ENCODE measurements at regions not wholly inside any gene's neighbourhood (a gene's known extent, or its start where the extent isn't known, plus 50 kb on each side); places are given as distances from the start of the nearest gene placed in this dataset.

GRCh38 chr7:18315241-18315640 is 180.3 kb upstream of the HDAC9 start:
- no peak for DNase-seq (ENCODE audit: low spot score)

- DNase-seq (ENCODE audit: low spot score), result no peak
Measured at GRCh38 chr7:18317941-18318340, 177.6 kb upstream of the HDAC9 start.

DNA sequence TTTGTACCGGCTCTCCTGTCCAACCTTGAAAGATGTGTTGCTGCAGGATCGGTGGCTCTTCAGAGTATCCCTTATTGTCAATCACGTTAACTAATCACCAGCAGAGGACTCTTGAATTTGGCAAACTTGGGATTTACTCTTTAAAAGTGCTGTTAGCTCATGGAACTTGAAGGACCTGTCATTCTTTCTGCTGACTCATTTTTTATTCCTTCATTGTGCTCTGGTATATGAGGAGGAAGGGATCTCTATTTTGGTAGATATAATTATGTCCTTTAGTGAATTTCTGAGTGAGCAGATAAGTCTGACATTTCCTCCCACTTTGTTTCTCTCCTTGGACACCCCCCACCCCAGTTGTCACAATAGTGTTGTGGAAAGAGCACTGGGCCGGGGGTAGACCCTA is 175.1 kb upstream of the HDAC9 start:
- DNase-seq (ENCODE audit: low spot score), result no peak

- DNase-seq (ENCODE audit: low spot score), result peak; percentile 14
Measured at GRCh38 chr7:18320971-18321567, 174.5 kb upstream of the HDAC9 start.

DNA sequence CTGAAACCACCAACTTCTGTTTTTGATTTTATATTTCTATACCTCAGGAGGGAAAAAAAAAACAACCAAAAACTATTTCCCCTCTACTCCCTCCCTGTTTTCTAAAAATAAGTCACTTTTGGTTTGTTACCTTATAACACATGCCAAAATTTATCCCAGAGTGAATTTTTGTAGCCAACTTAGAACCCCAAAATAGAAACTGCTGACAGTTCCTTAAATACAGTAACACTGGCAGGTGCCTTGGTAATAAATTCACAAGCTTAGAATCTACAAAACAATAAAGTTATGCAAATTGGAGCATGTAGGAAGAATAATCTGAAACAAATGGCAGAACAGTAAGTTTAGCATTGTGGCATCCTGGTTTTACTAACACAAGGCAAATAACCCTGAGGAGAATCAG is 165.0 kb upstream of the HDAC9 start:
- no peak for DNase-seq (ENCODE audit: low spot score)

DNA sequence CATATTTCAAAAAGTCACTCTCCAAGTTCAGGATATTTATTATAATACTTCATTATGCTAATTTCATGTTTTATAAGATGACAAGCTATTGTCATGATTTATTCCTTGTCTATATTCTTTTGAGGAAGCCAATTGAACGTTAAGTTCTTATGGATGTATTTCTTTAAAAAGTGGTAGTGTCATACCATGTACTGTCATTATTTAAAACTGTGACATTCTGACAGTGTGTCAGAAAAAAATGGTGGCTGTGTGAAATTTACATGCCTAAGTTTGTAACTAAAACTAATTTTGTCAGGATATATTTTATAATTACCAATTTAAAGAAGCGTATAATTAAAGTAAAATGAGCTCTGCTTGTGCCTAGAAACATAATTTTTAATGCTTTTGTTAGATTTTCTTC is 158.9 kb upstream of the HDAC9 start:
- DNase-seq (ENCODE audit: low spot score), result no peak

DNA sequence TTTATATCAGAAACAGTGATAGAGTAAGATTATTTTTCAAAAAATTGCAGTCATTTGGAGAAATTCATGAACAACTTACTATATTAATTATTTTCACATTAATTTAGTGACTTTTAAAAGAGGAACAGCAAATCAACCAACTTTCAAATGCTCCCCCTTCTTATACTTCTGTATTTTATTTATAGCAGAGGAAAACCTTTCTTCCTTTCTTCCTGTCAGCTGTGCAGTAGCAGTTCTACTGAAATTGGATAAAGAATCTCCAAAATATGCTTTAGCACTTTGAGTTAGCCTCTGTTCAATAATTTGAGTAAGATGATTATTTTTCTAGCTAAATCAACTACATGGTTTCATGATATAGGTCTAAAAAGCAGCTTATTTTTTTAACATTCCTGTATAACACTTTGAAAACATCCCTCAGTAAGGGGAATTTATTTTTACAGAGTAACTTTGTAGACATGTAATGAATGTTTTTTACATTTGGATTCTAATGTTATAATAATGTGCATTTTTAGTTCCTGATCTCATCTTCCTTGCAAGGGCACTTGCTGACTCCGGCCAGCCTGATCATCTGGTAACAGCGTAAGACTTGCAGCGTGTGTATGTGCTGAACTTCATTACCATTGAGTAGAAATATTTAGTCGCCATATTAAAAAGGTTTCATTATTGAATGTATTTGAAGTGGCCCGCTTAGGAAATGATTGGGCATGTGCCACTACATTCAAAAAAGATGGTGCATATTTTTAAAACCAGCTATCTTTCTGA is 158.3 kb upstream of the HDAC9 start:
- DNase-seq (ENCODE audit: low spot score), result no peak

- DNase-seq (ENCODE audit: low spot score), result no peak
Measured at GRCh38 chr7:18338910-18339523, 156.5 kb upstream of the HDAC9 start.

GRCh38 chr7:18341756-18342155 is 153.8 kb upstream of the HDAC9 start:
- no peak for DNase-seq (ENCODE audit: low spot score)

GRCh38 chr7:18343047-18343446 is 152.5 kb upstream of the HDAC9 start:
- no peak for DNase-seq (ENCODE audit: low spot score)

GRCh38 chr7:18344536-18344935 is 151.0 kb upstream of the HDAC9 start:
- no peak for DNase-seq (ENCODE audit: low spot score)

DNA sequence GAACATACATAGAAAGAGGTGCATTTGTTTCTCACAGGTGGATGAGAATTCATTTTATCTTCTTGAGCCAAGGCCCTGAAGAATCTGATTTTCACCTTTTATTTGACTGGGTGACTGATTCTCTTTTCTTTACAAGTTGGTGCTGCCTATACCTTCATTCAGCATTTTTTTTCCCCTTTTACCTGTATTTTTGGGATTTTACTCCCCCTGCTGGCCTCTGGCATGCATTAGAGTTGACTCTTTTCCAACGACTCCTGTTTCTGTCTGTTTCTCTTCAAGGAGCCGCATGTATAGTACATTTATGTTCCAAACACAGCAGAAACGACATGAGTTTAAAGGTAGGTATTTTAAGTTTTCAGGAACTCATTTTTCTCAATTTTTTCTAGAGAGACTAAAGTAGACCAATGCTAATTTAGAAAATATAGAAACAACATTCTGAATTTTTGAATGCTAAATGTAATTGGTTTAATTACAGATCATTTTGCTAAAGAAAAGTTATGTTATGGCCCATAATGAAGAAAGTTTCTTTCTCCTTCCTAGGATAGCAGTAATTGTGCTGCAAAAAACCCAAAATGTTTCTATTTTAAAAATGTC is 149.8 kb upstream of the HDAC9 start:
- peak; percentile 5 for DNase-seq (ENCODE audit: low spot score)

GRCh38 chr7:18347170-18347569 is 148.4 kb upstream of the HDAC9 start:
- DNase-seq (ENCODE audit: low spot score), result no peak

DNA sequence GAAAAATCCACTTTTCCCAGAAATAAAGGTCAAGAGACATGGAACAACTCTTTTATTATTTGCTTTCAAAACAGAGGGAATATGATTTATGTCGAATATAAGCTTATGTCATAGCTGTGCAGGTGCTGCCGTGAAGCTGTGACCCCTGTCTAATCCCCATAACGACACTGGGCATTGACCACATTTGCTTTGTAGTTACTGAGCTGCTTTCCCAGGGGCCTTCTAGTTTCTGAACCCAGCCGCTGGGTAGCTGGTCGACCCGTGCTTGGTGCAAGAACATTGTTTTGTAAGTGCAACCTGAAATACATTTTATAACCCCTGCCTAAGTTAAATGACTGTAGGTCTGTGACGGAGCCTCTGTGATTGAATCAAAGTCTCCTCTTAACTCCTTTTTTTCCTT is 144.9 kb upstream of the HDAC9 start:
- no peak for DNase-seq (ENCODE audit: low spot score)

- DNase-seq (ENCODE audit: low spot score), result peak; percentile 32
Measured at GRCh38 chr7:18352339-18353255, 143.0 kb upstream of the HDAC9 start.

- no peak for DNase-seq (ENCODE audit: low spot score)
Measured at GRCh38 chr7:18353339-18353738, 142.2 kb upstream of the HDAC9 start.

DNA sequence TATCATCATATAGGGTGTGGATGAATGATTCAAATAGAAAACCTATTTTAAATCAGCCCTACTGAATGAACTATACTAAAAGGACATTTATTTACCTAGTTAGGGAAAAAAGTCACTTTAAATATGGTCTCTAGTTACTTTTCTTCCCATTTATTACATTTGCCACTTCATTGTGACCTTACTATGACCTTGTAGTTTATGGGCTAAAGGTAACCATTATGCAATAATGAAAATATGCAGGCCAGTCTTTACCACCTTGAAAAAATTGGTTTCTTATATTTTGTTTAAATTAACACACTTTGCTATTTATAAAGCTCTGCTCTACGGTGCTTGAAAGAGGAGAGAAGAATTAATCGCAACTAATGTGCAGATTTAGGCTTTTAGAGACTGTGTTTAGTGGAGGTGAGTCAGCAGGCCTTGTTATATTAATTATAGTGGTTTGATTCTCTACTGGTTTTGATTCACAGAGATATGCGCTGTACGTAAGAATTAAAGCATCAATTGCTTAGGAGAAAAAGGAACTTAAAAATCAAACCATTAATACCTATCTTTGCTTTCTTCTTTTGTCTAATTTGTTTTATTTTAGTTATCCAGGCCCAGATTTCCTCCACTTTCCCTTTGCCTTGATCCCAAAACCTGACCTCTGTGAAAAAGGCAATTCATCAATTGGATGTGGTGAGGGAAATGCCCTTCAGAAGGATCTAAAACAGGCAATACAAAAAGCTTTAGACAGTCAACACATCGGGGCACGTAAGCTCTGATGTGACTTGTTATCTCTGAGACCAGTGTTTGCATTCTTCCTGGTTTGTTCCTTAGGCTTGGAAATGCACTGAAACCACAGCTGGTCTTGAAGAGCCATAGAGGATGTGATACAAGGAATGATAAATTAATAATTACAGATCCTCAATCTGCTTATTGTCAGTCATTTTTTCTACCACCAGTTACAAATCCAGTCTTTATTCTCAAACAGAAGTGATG is 141.2 kb upstream of the HDAC9 start:
- no peak for DNase-seq (ENCODE audit: low spot score)

GRCh38 chr7:18356191-18356645 is 139.3 kb upstream of the HDAC9 start:
- peak; percentile 31 for DNase-seq (ENCODE audit: low spot score)

- DNase-seq (ENCODE audit: low spot score), result peak; percentile 4
Measured at GRCh38 chr7:18357691-18358090, 137.9 kb upstream of the HDAC9 start.

- DNase-seq (ENCODE audit: low spot score), result no peak
Measured at GRCh38 chr7:18361756-18362155, 133.8 kb upstream of the HDAC9 start.
